Fibroblast of upper back skin (primary cell): ENCODE measurements at regions not wholly inside any gene's neighbourhood (a gene's known extent, or its start where the extent isn't known, plus 50 kb on each side); places are given as distances from the start of the nearest gene placed in this dataset.
A peak's percentile ranks its signal among the peaks of the same experiment; 100 is the strongest.

ENCODE experiments used
- DNase-seq: peaks from one replicate; pipeline ENCODE4 v3.0.0-alpha.2; 2013

DNA sequence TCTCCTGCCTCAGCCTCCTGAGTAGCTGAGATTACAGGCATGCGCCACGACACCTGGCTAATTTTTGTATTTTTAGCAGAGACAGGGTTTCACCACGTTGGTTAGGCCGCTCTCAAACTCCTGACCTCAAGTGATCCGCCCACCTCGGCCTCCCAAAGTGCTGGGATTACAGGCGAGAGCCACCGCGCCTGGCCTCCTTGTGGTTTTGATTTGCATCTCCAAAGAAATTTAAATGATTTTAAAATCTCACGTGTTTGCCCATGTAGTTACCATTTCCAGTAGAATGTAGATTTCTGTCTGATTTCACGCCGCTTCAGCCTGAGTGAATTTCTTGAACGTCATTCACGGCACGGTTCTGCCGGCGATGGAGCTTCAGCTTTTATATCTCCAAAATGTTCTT, 55.8 kb downstream of the IGF2 start:
- DNase-seq: no peak

DNA sequence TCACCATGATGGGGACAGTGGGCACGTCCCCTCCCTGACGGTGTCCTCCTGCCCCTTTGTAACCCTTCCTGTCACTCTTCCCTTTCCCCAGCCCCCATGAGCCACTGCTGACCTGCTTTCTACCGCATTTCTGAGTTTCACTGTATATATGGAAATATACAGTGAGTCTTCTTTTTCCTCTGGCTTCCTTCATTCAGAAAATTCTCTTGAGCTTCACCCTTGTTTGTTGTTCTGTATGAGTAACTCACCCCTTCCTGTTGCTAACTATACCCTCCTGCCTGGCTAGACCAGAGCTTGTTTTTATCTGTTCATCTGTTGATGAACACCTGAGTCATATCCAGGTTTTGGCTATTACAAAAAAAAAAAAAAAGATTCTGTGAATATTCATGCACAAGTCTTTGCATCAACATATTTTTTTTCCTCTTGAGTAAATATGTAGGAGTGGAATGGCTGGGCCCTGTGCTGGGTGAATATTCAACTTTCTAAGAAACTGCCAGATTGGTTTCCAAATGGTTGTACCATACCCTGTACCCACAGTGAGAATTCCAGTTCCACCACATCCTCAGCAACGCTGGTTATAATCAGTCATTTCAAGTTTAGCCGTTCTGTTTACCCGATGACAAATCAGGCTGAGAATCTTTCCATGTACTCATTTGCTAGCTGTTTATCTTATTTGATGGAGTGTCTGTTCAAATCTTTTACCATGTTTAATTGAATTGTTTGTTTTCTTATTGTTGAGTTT, 62.0 kb downstream of the IGF2 start:
- DNase-seq: peak; percentile 32

DNA sequence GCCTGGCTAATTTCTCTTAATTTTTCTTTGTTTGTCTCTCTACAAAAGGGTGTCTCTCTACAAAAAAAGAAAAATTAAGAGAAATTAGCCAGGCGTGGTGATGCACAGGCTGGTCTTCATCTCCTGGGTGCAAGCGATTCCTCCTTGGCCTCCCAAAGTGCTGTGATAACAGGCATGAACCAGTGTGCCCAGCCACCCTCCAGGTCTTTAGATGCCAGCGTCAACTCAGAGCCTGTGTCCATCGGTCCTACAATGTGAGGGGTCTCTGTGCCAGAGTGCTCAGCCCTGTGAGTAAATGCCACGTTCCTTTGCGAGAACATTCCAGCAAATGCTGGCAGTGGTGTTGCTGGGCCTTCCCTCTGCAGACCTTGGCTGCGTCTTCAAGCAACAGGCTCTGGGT, 62.7 kb downstream of the IGF2 start:
- no peak for DNase-seq

DNA sequence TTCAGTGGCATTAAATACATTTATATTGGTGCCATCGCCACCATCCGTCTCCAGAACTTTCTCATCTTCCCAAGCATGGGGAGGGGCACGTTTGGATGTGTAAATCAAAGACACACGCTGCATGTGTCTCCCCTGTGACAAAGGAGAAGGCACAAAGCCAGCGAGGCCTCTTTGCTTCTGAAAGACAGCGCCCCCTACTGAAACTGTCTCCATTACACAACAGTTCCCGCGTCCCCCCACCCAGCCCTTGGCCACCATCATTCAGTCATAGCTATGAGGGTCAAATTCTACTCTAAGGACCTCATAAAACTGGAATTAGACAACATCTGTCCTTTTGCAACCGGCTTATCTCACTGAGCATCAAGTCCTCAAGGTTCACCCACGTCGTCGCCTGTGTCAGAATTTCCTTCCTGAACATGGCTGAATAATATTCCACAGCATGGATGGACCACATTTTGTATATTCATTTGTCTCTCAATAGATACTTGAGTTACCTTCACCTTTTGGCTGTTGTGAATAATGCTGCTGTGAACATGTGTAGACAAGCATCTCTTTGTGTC, 64.8 kb downstream of the IGF2 start:
- no peak for DNase-seq

DNA sequence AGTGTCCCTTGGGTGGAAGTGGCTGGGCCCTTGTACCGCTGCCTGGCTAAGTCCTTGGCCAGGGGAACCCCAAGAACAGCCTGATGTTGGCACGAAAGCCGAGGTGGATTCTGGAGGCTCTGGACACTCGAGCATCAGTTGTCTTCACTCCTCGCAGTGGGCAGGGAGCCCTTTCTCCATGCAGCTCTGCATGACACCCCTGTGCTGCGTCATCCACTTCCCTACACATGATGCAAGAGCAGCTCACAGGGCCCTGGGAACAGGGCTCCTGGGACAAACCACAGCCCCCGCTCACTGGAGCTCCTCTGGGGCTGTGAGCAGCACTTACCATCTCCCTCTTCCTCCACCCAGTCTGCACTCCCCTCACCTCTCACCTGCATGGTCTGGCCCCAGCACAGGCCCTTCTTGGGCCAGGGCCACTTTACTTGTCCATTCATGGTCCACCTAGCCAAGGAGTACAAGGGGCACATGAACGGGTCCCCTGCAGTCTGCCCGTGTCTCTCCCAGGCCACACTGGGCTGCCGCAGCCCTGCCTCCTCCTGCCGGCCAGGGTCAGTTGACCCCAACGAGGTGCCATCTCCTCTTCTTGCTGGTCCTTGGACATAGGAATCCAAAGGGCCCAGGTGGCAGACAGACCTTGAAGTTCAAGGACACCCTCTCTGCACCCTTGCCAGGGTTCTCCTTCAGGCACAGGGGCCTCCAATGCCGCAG, 66.5 kb downstream of the IGF2 start:
- peak; percentile 12 for DNase-seq

DNA sequence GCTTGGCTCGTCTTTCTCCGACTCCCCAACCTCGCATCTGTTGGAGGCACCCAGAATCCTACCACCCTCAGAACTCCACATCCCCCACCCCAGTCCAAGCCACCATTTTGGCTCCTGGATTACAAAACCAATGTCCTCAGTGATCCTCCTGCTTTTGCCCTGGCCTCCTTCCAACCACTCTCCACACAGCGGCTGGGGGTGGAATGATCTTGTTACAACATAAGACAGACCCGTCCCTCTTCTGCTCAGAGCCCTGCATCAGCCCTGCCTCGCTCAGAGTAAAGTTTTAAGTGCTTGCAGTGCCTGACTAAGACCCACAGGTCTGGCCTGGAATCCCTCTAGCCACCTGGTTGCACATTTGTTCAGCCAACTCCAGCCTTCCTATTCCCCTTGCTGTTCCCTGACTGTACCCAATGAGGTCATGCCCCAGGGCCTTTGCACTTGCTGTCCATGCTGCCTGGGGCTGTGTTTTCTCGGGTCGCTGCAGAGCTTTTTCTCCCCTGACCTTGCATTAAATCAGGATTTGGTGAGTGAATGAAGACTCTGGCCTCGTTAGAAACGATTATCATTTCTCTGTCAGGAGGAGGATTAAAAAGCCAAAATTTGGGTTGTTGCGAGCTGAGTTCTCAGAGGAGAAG, 67.3 kb downstream of the IGF2 start:
- no peak for DNase-seq
